Ovary (tissue), 3 donors: ENCODE measurements at regions not wholly inside any gene's neighbourhood (a gene's known extent, or its start where the extent isn't known, plus 50 kb on each side); places are given as distances from the start of the nearest gene placed in this dataset.

Experiments used
- CTCF ChIP-seq, 3 donors: fragments of 450-650 bp in 2 of 3; fragments of 200-600 bp in 1 of 3; IDR thresholded peaks; one replicate each; pipeline versions ENCODE4 v1.5.1 to v1.8.0; 2016 to 2022; ENCODE audit warnings: antibody characterized with exemption in 3 of 3, mild to moderate bottlenecking in 1 of 3
- EP300 ChIP-seq: sonication (generic); formaldehyde crosslinking; IDR thresholded peaks from one replicate; pipeline ENCODE4 v1.6.1; 2017; ENCODE audit warnings: antibody characterized with exemption
- POLR2A ChIP-seq: fragments of 450-650 bp; IDR thresholded peaks from one replicate; pipeline ENCODE4 v1.6.1; 2017; ENCODE audit warnings: antibody characterized with exemption, mild to moderate bottlenecking, moderate library complexity
- donor health status: DM: no; HTN: no; CAD: no.

- TF ChIP-seq CTCF (IDR thresholded peaks at IDR 0.05) (no peak), POLR2A (no peak), EP300 (no peak)
Measured at GRCh38 chr5:124631874-124632550, 114.4 kb downstream of the ZNF608 start.
